GM12878 (cell line): ENCODE measurements at regions not wholly inside any gene's neighbourhood (a gene's known extent, or its start where the extent isn't known, plus 50 kb on each side); places are given as distances from the start of the nearest gene placed in this dataset.

Experiments used
- MXI1 ChIP-seq: fragments of 150-350 bp; IDR thresholded peaks from 2 replicates; pipeline ENCODE4 v1.6.1; 2011; ENCODE audit warnings: low read depth, mild to moderate bottlenecking, inconsistent platforms, low read length, improper control_type of control experiment
- POLR2AphosphoS5 ChIP-seq: IDR thresholded peaks from 2 replicates; pipeline ENCODE4 v1.6.1; 2011; ENCODE audit warnings: mild to moderate bottlenecking, low read length, inconsistent platforms
- TF ChIP-seq, protein P1 (sequence below), 3 experiments: IDR thresholded peaks in 2 of 3; conservative IDR thresholded peaks in 1 of 3; 2 replicates each; pipeline ENCODE4 v1.5.1; 2011; ENCODE audit warnings: low read depth in 3 of 3, low read length in 3 of 3, mild to moderate bottlenecking in 3 of 3, control low read depth in 2 of 3, moderate library complexity in 2 of 3, inconsistent platforms in 1 of 3, mixed read lengths in 1 of 3; ENCODE audit not compliant: control insufficient read depth in 2 of 3, insufficient read depth in 1 of 3; ENCODE audit errors: extremely low read depth in 1 of 3
- TF ChIP-seq, protein P2 (sequence below): IDR thresholded peaks from 2 replicates; pipeline ENCODE4 v1.6.1; 2012; ENCODE audit warnings: mild to moderate bottlenecking, low read depth, low read length

DNA sequence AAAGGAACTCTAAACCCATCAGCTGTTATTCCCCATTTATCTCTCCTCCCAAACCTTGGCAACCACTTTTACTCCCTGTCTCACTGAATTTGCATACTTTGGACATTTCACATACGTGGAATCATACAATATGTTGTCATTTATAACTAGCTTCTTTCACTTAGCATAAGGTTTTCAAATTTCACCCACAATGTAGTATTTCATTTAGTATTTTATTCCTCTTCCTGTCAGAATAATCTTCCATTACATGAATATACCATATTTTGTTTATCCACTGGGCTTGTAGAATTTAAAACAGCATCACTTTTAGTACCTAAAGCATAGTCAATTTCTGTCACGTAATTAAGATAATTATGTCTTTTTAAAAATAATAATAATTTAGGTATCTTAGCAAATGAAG is 55.5 kb upstream of the POU2F1 start:
- TF ChIP-seq MXI1 (no peak), POLR2AphosphoS5 (no peak)
- TF ChIP-seq, protein P1, sequence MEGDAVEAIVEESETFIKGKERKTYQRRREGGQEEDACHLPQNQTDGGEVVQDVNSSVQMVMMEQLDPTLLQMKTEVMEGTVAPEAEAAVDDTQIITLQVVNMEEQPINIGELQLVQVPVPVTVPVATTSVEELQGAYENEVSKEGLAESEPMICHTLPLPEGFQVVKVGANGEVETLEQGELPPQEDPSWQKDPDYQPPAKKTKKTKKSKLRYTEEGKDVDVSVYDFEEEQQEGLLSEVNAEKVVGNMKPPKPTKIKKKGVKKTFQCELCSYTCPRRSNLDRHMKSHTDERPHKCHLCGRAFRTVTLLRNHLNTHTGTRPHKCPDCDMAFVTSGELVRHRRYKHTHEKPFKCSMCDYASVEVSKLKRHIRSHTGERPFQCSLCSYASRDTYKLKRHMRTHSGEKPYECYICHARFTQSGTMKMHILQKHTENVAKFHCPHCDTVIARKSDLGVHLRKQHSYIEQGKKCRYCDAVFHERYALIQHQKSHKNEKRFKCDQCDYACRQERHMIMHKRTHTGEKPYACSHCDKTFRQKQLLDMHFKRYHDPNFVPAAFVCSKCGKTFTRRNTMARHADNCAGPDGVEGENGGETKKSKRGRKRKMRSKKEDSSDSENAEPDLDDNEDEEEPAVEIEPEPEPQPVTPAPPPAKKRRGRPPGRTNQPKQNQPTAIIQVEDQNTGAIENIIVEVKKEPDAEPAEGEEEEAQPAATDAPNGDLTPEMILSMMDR (IDR thresholded peaks at IDR 0.05 in 2 of 3, conservative IDR thresholded peaks at IDR 0.05 in 1 of 3; ENCODE audit: control insufficient read depth in 2 of 3, extremely low read depth in 1 of 3, insufficient read depth in 1 of 3, low read depth in 3 of 3, low read length in 3 of 3): no peak
- TF ChIP-seq, protein P2, sequence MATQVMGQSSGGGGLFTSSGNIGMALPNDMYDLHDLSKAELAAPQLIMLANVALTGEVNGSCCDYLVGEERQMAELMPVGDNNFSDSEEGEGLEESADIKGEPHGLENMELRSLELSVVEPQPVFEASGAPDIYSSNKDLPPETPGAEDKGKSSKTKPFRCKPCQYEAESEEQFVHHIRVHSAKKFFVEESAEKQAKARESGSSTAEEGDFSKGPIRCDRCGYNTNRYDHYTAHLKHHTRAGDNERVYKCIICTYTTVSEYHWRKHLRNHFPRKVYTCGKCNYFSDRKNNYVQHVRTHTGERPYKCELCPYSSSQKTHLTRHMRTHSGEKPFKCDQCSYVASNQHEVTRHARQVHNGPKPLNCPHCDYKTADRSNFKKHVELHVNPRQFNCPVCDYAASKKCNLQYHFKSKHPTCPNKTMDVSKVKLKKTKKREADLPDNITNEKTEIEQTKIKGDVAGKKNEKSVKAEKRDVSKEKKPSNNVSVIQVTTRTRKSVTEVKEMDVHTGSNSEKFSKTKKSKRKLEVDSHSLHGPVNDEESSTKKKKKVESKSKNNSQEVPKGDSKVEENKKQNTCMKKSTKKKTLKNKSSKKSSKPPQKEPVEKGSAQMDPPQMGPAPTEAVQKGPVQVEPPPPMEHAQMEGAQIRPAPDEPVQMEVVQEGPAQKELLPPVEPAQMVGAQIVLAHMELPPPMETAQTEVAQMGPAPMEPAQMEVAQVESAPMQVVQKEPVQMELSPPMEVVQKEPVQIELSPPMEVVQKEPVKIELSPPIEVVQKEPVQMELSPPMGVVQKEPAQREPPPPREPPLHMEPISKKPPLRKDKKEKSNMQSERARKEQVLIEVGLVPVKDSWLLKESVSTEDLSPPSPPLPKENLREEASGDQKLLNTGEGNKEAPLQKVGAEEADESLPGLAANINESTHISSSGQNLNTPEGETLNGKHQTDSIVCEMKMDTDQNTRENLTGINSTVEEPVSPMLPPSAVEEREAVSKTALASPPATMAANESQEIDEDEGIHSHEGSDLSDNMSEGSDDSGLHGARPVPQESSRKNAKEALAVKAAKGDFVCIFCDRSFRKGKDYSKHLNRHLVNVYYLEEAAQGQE: no peak
